Breast epithelium (tissue), 3 donors: ENCODE measurements at regions not wholly inside any gene's neighbourhood (a gene's known extent, or its start where the extent isn't known, plus 50 kb on each side); places are given as distances from the start of the nearest gene placed in this dataset.

Source experiments
- CTCF ChIP-seq, 3 donors: fragments of 450-650 bp; IDR thresholded peaks; one replicate each; pipeline ENCODE4 v1.5.1; 2016 to 2017; ENCODE audit warnings: antibody characterized with exemption in 3 of 3, mild to moderate bottlenecking in 3 of 3, moderate library complexity in 3 of 3
- POLR2A ChIP-seq: fragments of 450-650 bp; IDR thresholded peaks from one replicate; pipeline ENCODE4 v1.6.1; 2016; ENCODE audit warnings: antibody characterized with exemption, mild to moderate bottlenecking, moderate library complexity
- POLR2AphosphoS5 ChIP-seq, 3 donors: sonication (generic); formaldehyde crosslinking; IDR thresholded peaks; one replicate each; pipeline ENCODE4 v1.6.1; 2017; ENCODE audit warnings: antibody characterized with exemption in 3 of 3

GRCh38 chr1:221439747-221440501 lies 302.0 kb downstream of the DUSP10 start:
- TF ChIP-seq CTCF (IDR thresholded peaks at IDR 0.05) (no peak), POLR2AphosphoS5 (IDR thresholded peaks at IDR 0.05) (no peak), POLR2A (no peak)
